ENCODE measurements at regions not wholly inside any gene's neighbourhood (a gene's known extent, or its start where the extent isn't known, plus 50 kb on each side); places are given as distances from the start of the nearest gene placed in this dataset.

- TF ChIP-seq ZNF207 (IDR thresholded peaks at IDR 0.05; ENCODE audit: borderline replicate concordance) (no peak), FOXM1 (IDR thresholded peaks at IDR 0.05; ENCODE audit: low read depth, low read length) (no peak), ESRRA (IDR thresholded peaks at IDR 0.05; ENCODE audit: low read length) (no peak), BHLHE40 (IDR thresholded peaks at IDR 0.05; ENCODE audit: borderline replicate concordance in 1 of 2, low read depth in 2 of 2, low read length in 1 of 2) (no peak), SREBF1 (IDR thresholded peaks at IDR 0.05; ENCODE audit: low read length) (no peak), HDAC6 (IDR thresholded peaks at IDR 0.05; ENCODE audit: unreplicated experiment) (no peak)
These were observed 463.8 kb downstream of the TLE1 start (continued) for GRCh38 chr9:81225596-81225995.

GRCh38 chr9:81224166-81225081 lies 464.9 kb downstream of the TLE1 start:
- no peak for ATAC-seq
- WGBS (ENCODE audit: insufficient coverage, insufficient replicate concordance, low lambda C conversion rate, missing lambda C conversion rate): 4% methylated on average over 8 of the region's 8 CpGs
- Histone ChIP-seq H3K4me2 (ENCODE audit: control insufficient read depth, insufficient read depth) (no peak overlapping the region), H3K36me3 (ENCODE audit: control insufficient read depth in 2 of 2, insufficient read depth in 2 of 2, low read length in 1 of 2) (no peaks in the 10 kb centered on the region), H3K27me3 (replicated peaks in 1 of 2; ENCODE audit: control insufficient read depth in 2 of 2, insufficient read depth in 2 of 2, low read length in 1 of 2) (no peaks in the 10 kb centered on the region), H3K9me3 (replicated peaks; ENCODE audit: control insufficient read depth, insufficient read depth, low read length) (no peaks in the 10 kb centered on the region), H3K79me2 (ENCODE audit: control insufficient read depth, insufficient read depth, low read length) (no peaks in the 10 kb centered on the region), H3K4me3 (no peak overlapping the region), H3K27ac (ENCODE audit: control insufficient read depth, insufficient read depth) (no peak overlapping the region), H3K4me1 (ENCODE audit: control insufficient read depth, insufficient read depth, low read length) (no peaks in the 10 kb centered on the region), H4K20me1 (ENCODE audit: control insufficient read depth, insufficient read depth) (no peaks in the 10 kb centered on the region), H3K9ac (ENCODE audit: control insufficient read depth, insufficient read depth, low read length) (no peak overlapping the region), H2AFZ (ENCODE audit: control insufficient read depth, low read depth, low read length) (no peak overlapping the region)
- FAIRE-seq: no peak
- intact Hi-C loops (cut with micrococcal nuclease; ENCODE audit: unreplicated experiment) (no loop called here), in situ Hi-C loops (cut with MboI) (no loop called here)
- ChIA-PET SMC1A (ENCODE audit: uncharacterized antibody, unreplicated experiment) (no interaction called here), POLR2A (no interaction called here), CTCF (no interaction called here), RAD21 (ENCODE audit: unreplicated experiment) (no interaction called here)
- BruUV-seq (replicated peaks): no TSS peak
- no peak for DNase-seq (ENCODE audit: low read depth, low spot score)
- no peak for TF ChIP-seq GATAD2B (conservative IDR thresholded peaks at IDR 0.05; ENCODE audit: low read depth)
- TF ChIP-seq NKRF (conservative IDR thresholded peaks at IDR 0.05): no peak
- no peak for TF ChIP-seq SPI1 (IDR thresholded peaks at IDR 0.05; ENCODE audit: borderline replicate concordance, insufficient read depth, low read depth, low read length)
- no peak for TF ChIP-seq SMAD5 (IDR thresholded peaks at IDR 0.05; ENCODE audit: low read depth)
- TF ChIP-seq CUX1 (IDR thresholded peaks at IDR 0.05; ENCODE audit: insufficient replicate concordance, low read depth, low read length): no peak
- no peak for TF ChIP-seq POLR2AphosphoS2 (IDR thresholded peaks at IDR 0.05; ENCODE audit: low read depth, low read length)
- TF ChIP-seq SUZ12 (IDR thresholded peaks at IDR 0.05; ENCODE audit: unreplicated experiment): no peak
- no peak for TF ChIP-seq EGR1 (IDR thresholded peaks at IDR 0.05; ENCODE audit: borderline replicate concordance in 1 of 2, low read depth in 2 of 2, low read length in 2 of 2)
- no peak for TF ChIP-seq ATF7 (IDR thresholded peaks at IDR 0.05; ENCODE audit: low read depth)
- TF ChIP-seq ZBED1 (IDR thresholded peaks at IDR 0.05; ENCODE audit: borderline replicate concordance): no peak

All from GM12878 (cell line).